Head of caudate nucleus (tissue), 42 donors: ENCODE measurements at regions not wholly inside any gene's neighbourhood (a gene's known extent, or its start where the extent isn't known, plus 50 kb on each side); places are given as distances from the start of the nearest gene placed in this dataset.

Experiments
- DNase-seq, 42 donors: peaks; one replicate each; pipeline versions ENCODE4 v3.0.0 to v3.0.0-alpha.2; 2020 to 2021; ENCODE audit warnings: mixed read lengths in 7 of 42
- intact Hi-C: fragments of 100-400 bp; cut with DNase I; formaldehyde crosslinking; loops from one replicate; pipeline ENCODE4 v1.15.0; 2022

GRCh38 chr11:105208019-105208418 is 68.5 kb upstream of the CARD18 start:
- DNase-seq = no peak
- intact Hi-C loops = no loop called here

GRCh38 chr11:105206633-105207032 is 67.1 kb upstream of the CARD18 start:
- DNase-seq = no peak
- intact Hi-C loops = no loop called here

- intact Hi-C loops = no loop called here
- DNase-seq = no peak
Observed at GRCh38 chr11:105204636-105205035, 65.1 kb upstream of the CARD18 start.

- no peak for DNase-seq
- intact Hi-C loops = no loop called here
Observed at GRCh38 chr11:105203569-105204240, 64.1 kb upstream of the CARD18 start.

- intact Hi-C loops = no loop called here
- no peak for DNase-seq
Observed at GRCh38 chr11:105202844-105203548, 63.4 kb upstream of the CARD18 start.

- intact Hi-C loops = no loop called here
- DNase-seq = no peak
Observed at GRCh38 chr11:105202422-105202821, 62.9 kb upstream of the CARD18 start.

GRCh38 chr11:105201166-105201565 is 61.6 kb upstream of the CARD18 start:
- DNase-seq = no peak
- intact Hi-C loops = no loop called here

- no peak for DNase-seq
- intact Hi-C loops = no loop called here
Observed at GRCh38 chr11:105197071-105197815, 57.7 kb upstream of the CARD18 start.

- intact Hi-C loops = no loop called here
- no peak for DNase-seq
Observed at GRCh38 chr11:105193260-105193659, 53.7 kb upstream of the CARD18 start.

GRCh38 chr11:105192115-105192514 is 52.5 kb upstream of the CARD18 start:
- no peak for DNase-seq
- intact Hi-C loops = no loop called here

- no peak for DNase-seq
- intact Hi-C loops = no loop called here
Observed at GRCh38 chr11:105189581-105189980, 50.0 kb upstream of the CARD18 start.
